Activated CD8-positive, alpha-beta memory T cell treated with anti-CD3 and anti-CD28 coated beads, Interleukin-2, amount 50 U/mL, for 24 hours (primary cell): ENCODE measurements at regions not wholly inside any gene's neighbourhood (a gene's known extent, or its start where the extent isn't known, plus 50 kb on each side); places are given as distances from the start of the nearest gene placed in this dataset.

Experiments used
- DNase-seq: peaks from one replicate; pipeline ENCODE4 v3.0.0-alpha.2; 2020; ENCODE audit errors: extremely low read depth

GRCh38 chr2:14263053-14263452 is 369.5 kb upstream of the LRATD1 start:
- DNase-seq: no peak

GRCh38 chr2:14270036-14270582 is 362.4 kb upstream of the LRATD1 start:
- no peak for DNase-seq

- no peak for DNase-seq
Observed at GRCh38 chr2:14272396-14273075, 360.0 kb upstream of the LRATD1 start.

GRCh38 chr2:14273650-14274049 is 358.9 kb upstream of the LRATD1 start:
- DNase-seq: no peak

- no peak for DNase-seq
Observed at GRCh38 chr2:14284244-14284643, 348.3 kb upstream of the LRATD1 start.

- DNase-seq: no peak
Observed at GRCh38 chr2:14285812-14286211, 346.7 kb upstream of the LRATD1 start.

GRCh38 chr2:14288016-14288415 is 344.5 kb upstream of the LRATD1 start:
- DNase-seq: no peak

GRCh38 chr2:14292964-14293363 is 339.6 kb upstream of the LRATD1 start:
- no peak for DNase-seq

- DNase-seq: no peak
Observed at GRCh38 chr2:14297340-14297739, 335.2 kb upstream of the LRATD1 start.

- no peak for DNase-seq
Observed at GRCh38 chr2:14297906-14298305, 334.6 kb upstream of the LRATD1 start.

GRCh38 chr2:14301331-14301730 is 331.2 kb upstream of the LRATD1 start:
- no peak for DNase-seq

GRCh38 chr2:14303366-14304115 is 329.0 kb upstream of the LRATD1 start:
- DNase-seq: no peak

- DNase-seq: no peak
Observed at GRCh38 chr2:14304326-14304725, 328.2 kb upstream of the LRATD1 start.

- DNase-seq: no peak
Observed at GRCh38 chr2:14306268-14306861, 326.2 kb upstream of the LRATD1 start.

- DNase-seq: no peak
Observed at GRCh38 chr2:14313341-14313740, 319.2 kb upstream of the LRATD1 start.

GRCh38 chr2:14316594-14316993 is 315.9 kb upstream of the LRATD1 start:
- no peak for DNase-seq

GRCh38 chr2:14321357-14321756 is 311.2 kb upstream of the LRATD1 start:
- DNase-seq: no peak

- no peak for DNase-seq
Observed at GRCh38 chr2:14322306-14322705, 310.2 kb upstream of the LRATD1 start.

- DNase-seq: no peak
Observed at GRCh38 chr2:14324308-14324707, 308.2 kb upstream of the LRATD1 start.

- no peak for DNase-seq
Observed at GRCh38 chr2:14330884-14331283, 301.6 kb upstream of the LRATD1 start.

- no peak for DNase-seq
Observed at GRCh38 chr2:14336759-14337382, 295.6 kb upstream of the LRATD1 start.

GRCh38 chr2:14340703-14341102 is 291.8 kb upstream of the LRATD1 start:
- no peak for DNase-seq
